ENCODE measurements at regions not wholly inside any gene's neighbourhood (a gene's known extent, or its start where the extent isn't known, plus 50 kb on each side); places are given as distances from the start of the nearest gene placed in this dataset.

DNA sequence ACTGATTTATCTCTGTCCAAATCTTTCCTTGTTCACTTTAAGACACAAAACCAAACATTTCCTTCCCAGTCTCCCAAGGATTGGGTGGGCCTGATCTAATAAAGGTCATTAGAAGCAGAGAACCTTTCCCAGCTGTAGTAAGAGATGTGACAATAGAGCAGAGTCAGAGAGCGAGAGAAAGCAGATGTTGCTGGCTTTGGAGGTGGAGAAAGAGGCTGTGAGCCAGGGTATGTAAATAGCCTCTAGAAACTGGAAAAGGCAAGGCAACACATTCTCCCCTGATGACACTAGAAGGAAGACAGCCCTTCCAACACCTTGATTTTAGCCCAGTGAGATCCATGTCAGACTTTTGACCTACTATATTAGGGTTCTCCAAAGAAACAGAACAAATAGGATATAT, 337.5 kb upstream of the CASK start:
- TF ChIP-seq, protein P1, sequence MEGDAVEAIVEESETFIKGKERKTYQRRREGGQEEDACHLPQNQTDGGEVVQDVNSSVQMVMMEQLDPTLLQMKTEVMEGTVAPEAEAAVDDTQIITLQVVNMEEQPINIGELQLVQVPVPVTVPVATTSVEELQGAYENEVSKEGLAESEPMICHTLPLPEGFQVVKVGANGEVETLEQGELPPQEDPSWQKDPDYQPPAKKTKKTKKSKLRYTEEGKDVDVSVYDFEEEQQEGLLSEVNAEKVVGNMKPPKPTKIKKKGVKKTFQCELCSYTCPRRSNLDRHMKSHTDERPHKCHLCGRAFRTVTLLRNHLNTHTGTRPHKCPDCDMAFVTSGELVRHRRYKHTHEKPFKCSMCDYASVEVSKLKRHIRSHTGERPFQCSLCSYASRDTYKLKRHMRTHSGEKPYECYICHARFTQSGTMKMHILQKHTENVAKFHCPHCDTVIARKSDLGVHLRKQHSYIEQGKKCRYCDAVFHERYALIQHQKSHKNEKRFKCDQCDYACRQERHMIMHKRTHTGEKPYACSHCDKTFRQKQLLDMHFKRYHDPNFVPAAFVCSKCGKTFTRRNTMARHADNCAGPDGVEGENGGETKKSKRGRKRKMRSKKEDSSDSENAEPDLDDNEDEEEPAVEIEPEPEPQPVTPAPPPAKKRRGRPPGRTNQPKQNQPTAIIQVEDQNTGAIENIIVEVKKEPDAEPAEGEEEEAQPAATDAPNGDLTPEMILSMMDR (IDR thresholded peaks at IDR 0.05; ENCODE audit: low read depth, low read length, missing input control): no peak
- TF ChIP-seq YY1 (IDR thresholded peaks at IDR 0.05) (no peak), RAD21 (IDR thresholded peaks at IDR 0.05) (no peak), TAF1 (conservative IDR thresholded peaks at IDR 0.05) (no peak), SP1 (IDR thresholded peaks at IDR 0.05) (no peak), GABPA (IDR thresholded peaks at IDR 0.05 in 1 of 2, conservative IDR thresholded peaks at IDR 0.05 in 1 of 2) (no peak), RXRA (IDR thresholded peaks at IDR 0.05) (no peak), JUND (IDR thresholded peaks at IDR 0.05) (no peak), FOXA1 (IDR thresholded peaks at IDR 0.05) (no peak)
- TF ChIP-seq, protein P2, sequence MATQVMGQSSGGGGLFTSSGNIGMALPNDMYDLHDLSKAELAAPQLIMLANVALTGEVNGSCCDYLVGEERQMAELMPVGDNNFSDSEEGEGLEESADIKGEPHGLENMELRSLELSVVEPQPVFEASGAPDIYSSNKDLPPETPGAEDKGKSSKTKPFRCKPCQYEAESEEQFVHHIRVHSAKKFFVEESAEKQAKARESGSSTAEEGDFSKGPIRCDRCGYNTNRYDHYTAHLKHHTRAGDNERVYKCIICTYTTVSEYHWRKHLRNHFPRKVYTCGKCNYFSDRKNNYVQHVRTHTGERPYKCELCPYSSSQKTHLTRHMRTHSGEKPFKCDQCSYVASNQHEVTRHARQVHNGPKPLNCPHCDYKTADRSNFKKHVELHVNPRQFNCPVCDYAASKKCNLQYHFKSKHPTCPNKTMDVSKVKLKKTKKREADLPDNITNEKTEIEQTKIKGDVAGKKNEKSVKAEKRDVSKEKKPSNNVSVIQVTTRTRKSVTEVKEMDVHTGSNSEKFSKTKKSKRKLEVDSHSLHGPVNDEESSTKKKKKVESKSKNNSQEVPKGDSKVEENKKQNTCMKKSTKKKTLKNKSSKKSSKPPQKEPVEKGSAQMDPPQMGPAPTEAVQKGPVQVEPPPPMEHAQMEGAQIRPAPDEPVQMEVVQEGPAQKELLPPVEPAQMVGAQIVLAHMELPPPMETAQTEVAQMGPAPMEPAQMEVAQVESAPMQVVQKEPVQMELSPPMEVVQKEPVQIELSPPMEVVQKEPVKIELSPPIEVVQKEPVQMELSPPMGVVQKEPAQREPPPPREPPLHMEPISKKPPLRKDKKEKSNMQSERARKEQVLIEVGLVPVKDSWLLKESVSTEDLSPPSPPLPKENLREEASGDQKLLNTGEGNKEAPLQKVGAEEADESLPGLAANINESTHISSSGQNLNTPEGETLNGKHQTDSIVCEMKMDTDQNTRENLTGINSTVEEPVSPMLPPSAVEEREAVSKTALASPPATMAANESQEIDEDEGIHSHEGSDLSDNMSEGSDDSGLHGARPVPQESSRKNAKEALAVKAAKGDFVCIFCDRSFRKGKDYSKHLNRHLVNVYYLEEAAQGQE (IDR thresholded peaks at IDR 0.05): no peak
- TF ChIP-seq, protein P3, sequence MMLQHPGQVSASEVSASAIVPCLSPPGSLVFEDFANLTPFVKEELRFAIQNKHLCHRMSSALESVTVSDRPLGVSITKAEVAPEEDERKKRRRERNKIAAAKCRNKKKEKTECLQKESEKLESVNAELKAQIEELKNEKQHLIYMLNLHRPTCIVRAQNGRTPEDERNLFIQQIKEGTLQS (IDR thresholded peaks at IDR 0.05): no peak
- TF ChIP-seq, protein P4, sequence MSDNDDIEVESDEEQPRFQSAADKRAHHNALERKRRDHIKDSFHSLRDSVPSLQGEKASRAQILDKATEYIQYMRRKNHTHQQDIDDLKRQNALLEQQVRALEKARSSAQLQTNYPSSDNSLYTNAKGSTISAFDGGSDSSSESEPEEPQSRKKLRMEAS (IDR thresholded peaks at IDR 0.05): no peak
- TF ChIP-seq, protein P5, sequence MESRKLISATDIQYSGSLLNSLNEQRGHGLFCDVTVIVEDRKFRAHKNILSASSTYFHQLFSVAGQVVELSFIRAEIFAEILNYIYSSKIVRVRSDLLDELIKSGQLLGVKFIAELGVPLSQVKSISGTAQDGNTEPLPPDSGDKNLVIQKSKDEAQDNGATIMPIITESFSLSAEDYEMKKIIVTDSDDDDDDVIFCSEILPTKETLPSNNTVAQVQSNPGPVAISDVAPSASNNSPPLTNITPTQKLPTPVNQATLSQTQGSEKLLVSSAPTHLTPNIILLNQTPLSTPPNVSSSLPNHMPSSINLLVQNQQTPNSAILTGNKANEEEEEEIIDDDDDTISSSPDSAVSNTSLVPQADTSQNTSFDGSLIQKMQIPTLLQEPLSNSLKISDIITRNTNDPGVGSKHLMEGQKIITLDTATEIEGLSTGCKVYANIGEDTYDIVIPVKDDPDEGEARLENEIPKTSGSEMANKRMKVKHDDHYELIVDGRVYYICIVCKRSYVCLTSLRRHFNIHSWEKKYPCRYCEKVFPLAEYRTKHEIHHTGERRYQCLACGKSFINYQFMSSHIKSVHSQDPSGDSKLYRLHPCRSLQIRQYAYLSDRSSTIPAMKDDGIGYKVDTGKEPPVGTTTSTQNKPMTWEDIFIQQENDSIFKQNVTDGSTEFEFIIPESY (IDR thresholded peaks at IDR 0.05): no peak
